ENCODE measurements at regions not wholly inside any gene's neighbourhood (a gene's known extent, or its start where the extent isn't known, plus 50 kb on each side); places are given as distances from the start of the nearest gene placed in this dataset.

- no peak for TF ChIP-seq CBX8 (IDR thresholded peaks at IDR 0.05)
These were observed 394.9 kb downstream of the HTR7 start (continued) for GRCh38 chr10:90462749-90463470.

DNA sequence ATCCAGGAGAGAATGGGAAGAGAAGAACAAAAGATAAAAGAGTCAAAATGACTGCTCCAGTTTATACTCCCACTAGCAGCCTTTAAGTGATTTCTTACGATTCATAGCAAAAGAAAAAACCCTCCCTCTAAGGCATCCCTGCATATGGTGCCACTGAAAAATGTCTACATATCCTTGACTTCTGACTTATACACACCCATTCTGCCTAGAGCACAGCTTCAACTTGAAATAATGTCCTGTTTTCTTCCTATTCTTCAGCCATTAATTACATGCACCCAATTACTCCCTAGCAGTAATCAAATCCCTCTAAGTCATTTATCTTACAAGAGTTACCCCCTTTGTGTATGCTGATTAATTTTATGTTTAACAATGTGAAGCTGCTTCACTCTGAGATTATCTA is 393.5 kb downstream of the HTR7 start:
- ATAC-seq (no peak), DNase-seq (ENCODE audit: low read depth in 1 of 2, low spot score in 1 of 2) (no peak), FAIRE-seq (no peak)
- Histone ChIP-seq H3K27ac (no peak overlapping the region), H3K4me3 (no peak overlapping the region), H3K4me1 (no peaks in the 10 kb centered on the region), H3K4me2 (no peak overlapping the region), H3K9me3 (no peaks in the 10 kb centered on the region)
- ChIA-PET CTCF (no interaction called here), POLR2A (no interaction called here)
- no peak for TF ChIP-seq CBX2 (IDR thresholded peaks at IDR 0.05; ENCODE audit: borderline replicate concordance, low read depth)
- TF ChIP-seq HEYL (CRISPR knock-in tag; IDR thresholded peaks at IDR 0.05) = no peak
- TF ChIP-seq NPAS2 (CRISPR knock-in tag; IDR thresholded peaks at IDR 0.05; ENCODE audit: borderline replicate concordance) = no peak
- no peak for TF ChIP-seq USF2 (IDR thresholded peaks at IDR 0.05)
- no peak for TF ChIP-seq CEBPB (IDR thresholded peaks at IDR 0.05)
- TF ChIP-seq NR3C1 (IDR thresholded peaks at IDR 0.05) = no peak
- TF ChIP-seq JUN (IDR thresholded peaks at IDR 0.05) = no peak
- no peak for TF ChIP-seq PHF8 (IDR thresholded peaks at IDR 0.05; ENCODE audit: borderline replicate concordance, low read depth)
- no peak for TF ChIP-seq RAD21 (conservative IDR thresholded peaks at IDR 0.05 in 1 of 2, IDR thresholded peaks at IDR 0.05 in 1 of 2)
- WGBS (ENCODE audit: missing lambda C conversion rate) = 5% methylated on average over 1 of the region's 1 CpG

DNA sequence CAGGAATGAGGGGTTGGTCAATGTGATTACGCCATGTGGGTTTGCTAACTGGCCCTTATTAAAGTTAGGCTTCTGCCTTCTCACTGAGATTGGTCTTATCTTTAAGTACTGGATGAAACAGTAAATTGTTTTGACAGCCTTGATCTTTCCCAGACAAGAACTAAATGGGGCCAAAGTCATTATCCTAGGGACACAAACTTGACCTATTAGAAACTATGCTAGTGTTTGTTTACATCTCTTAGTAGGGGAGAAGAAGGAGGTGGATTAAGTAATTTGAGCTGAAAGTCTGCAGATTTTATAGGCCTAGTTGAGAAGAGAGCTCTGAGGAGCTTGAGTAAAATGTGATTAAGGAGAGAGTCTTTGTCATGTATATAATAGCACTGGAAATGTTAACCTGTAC is 386.9 kb downstream of the HTR7 start:
- POLR2A ChIA-PET = no interaction called here
- no peak for FAIRE-seq

DNA sequence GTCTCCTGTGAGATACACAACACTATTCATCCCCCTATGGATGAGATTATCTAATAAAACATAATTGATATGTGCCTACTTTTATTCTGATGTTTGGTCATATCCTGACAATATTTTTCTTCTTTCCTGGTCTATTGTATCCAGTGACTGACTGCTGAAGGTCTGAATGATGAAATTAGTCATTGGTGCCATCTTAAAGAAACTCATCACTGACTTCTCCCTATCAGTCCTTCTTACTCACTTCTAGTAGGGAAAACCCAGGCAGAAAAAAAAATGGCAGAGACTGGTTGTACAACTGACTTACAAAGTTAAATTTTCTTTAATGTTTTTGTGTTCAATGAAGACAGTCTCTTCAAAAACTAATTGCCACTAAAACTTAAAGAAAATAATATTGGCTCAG is 377.4 kb downstream of the HTR7 start:
- FAIRE-seq = no peak
- no peak overlapping the region for H3K4me2 ChIP-seq
- CTCF ChIA-PET = no interaction called here

More for the DNA sequence above, 386.9 kb downstream of the HTR7 start:
- CTCF ChIA-PET = no interaction called here
- TF ChIP-seq TP53 (CRISPR knock-in tag; IDR thresholded peaks at IDR 0.05) (no peak), FOSL2 (IDR thresholded peaks at IDR 0.05) (no peak), FOSL2 (CRISPR knock-in tag; IDR thresholded peaks at IDR 0.05) (no peak), E2F6 (IDR thresholded peaks at IDR 0.05; ENCODE audit: borderline replicate concordance, low read depth) (no peak), ZSCAN20 (CRISPR knock-in tag; IDR thresholded peaks at IDR 0.05) (no peak), MAZ (IDR thresholded peaks at IDR 0.05; ENCODE audit: borderline replicate concordance, low read depth, low read length) (no peak), RARB (CRISPR knock-in tag; IDR thresholded peaks at IDR 0.05) (no peak), ZNF302 (CRISPR knock-in tag; IDR thresholded peaks at IDR 0.05) (no peak), CHD2 (IDR thresholded peaks at IDR 0.05; ENCODE audit: low read length, partially characterized antibody) (no peak)
- TF ChIP-seq, protein P1, sequence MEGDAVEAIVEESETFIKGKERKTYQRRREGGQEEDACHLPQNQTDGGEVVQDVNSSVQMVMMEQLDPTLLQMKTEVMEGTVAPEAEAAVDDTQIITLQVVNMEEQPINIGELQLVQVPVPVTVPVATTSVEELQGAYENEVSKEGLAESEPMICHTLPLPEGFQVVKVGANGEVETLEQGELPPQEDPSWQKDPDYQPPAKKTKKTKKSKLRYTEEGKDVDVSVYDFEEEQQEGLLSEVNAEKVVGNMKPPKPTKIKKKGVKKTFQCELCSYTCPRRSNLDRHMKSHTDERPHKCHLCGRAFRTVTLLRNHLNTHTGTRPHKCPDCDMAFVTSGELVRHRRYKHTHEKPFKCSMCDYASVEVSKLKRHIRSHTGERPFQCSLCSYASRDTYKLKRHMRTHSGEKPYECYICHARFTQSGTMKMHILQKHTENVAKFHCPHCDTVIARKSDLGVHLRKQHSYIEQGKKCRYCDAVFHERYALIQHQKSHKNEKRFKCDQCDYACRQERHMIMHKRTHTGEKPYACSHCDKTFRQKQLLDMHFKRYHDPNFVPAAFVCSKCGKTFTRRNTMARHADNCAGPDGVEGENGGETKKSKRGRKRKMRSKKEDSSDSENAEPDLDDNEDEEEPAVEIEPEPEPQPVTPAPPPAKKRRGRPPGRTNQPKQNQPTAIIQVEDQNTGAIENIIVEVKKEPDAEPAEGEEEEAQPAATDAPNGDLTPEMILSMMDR (IDR thresholded peaks at IDR 0.05) = no peak
- WGBS (ENCODE audit: missing lambda C conversion rate) = 12% methylated on average over 1 of the region's 1 CpG
- ATAC-seq = no peak
- no peak overlapping the region for H3K27ac ChIP-seq
- no peak for DNase-seq (ENCODE audit: low read depth in 1 of 2, low spot score in 1 of 2)
- no peaks in the 10 kb centered on the region for H3K9me3 ChIP-seq
- H3K4me3 ChIP-seq = no peak overlapping the region
- H3K4me2 ChIP-seq = no peak overlapping the region
- H3K4me1 ChIP-seq = no peaks in the 10 kb centered on the region

More for the DNA sequence above, 377.4 kb downstream of the HTR7 start:
- H3K9me3 ChIP-seq = no peaks in the 10 kb centered on the region
- no peak overlapping the region for H3K4me3 ChIP-seq
- ATAC-seq (no peak), DNase-seq (ENCODE audit: low read depth in 1 of 2, low spot score in 1 of 2) (no peak)
- POLR2A ChIA-PET = no interaction called here
- no peaks in the 10 kb centered on the region for H3K4me1 ChIP-seq
- TF ChIP-seq ZC3H11A (IDR thresholded peaks at IDR 0.05) (no peak), CHD4 (IDR thresholded peaks at IDR 0.05; ENCODE audit: borderline replicate concordance) (no peak), E2F6 (IDR thresholded peaks at IDR 0.05; ENCODE audit: borderline replicate concordance, low read depth) (no peak), CHD2 (IDR thresholded peaks at IDR 0.05; ENCODE audit: low read length, partially characterized antibody) (no peak), MAZ (IDR thresholded peaks at IDR 0.05; ENCODE audit: borderline replicate concordance, low read depth, low read length) (no peak), FOSB (CRISPR knock-in tag; IDR thresholded peaks at IDR 0.05) (no peak), JUN (IDR thresholded peaks at IDR 0.05) (no peak)
- H3K27ac ChIP-seq = no peak overlapping the region
